Skin epidermis (tissue), 12 donors: ENCODE measurements at regions not wholly inside any gene's neighbourhood (a gene's known extent, or its start where the extent isn't known, plus 50 kb on each side); places are given as distances from the start of the nearest gene placed in this dataset.
"Not testable (repeated sequence)": the region's sequence is repeated elsewhere in the genome, so short reads cannot be mapped to it uniquely, and the experiment has no call there.

Experiments
- H3K27ac ChIP-seq, 21 experiments: fragments of 200-600 bp; sonication (generic) in 11 of 21; one replicate each; pipeline ENCODE4 v1.5.0; 2020; ENCODE audit warnings: mild to moderate bottlenecking in 3 of 21, inconsistent platforms in 2 of 21, moderate library complexity in 2 of 21
- H3K4me3 ChIP-seq, 7 experiments: fragments of 200-600 bp; sonication (generic) in 2 of 7; one replicate each; pipeline ENCODE4 v1.5.0; 2020; ENCODE audit warnings: inconsistent platforms in 2 of 7, mild to moderate bottlenecking in 2 of 7, moderate library complexity in 1 of 7

GRCh38 chr7:97928844-97929243, 56.6 kb upstream of the ASNS start:
- H3K4me3 ChIP-seq, H3K27ac ChIP-seq: not testable (repeated sequence)

DNA sequence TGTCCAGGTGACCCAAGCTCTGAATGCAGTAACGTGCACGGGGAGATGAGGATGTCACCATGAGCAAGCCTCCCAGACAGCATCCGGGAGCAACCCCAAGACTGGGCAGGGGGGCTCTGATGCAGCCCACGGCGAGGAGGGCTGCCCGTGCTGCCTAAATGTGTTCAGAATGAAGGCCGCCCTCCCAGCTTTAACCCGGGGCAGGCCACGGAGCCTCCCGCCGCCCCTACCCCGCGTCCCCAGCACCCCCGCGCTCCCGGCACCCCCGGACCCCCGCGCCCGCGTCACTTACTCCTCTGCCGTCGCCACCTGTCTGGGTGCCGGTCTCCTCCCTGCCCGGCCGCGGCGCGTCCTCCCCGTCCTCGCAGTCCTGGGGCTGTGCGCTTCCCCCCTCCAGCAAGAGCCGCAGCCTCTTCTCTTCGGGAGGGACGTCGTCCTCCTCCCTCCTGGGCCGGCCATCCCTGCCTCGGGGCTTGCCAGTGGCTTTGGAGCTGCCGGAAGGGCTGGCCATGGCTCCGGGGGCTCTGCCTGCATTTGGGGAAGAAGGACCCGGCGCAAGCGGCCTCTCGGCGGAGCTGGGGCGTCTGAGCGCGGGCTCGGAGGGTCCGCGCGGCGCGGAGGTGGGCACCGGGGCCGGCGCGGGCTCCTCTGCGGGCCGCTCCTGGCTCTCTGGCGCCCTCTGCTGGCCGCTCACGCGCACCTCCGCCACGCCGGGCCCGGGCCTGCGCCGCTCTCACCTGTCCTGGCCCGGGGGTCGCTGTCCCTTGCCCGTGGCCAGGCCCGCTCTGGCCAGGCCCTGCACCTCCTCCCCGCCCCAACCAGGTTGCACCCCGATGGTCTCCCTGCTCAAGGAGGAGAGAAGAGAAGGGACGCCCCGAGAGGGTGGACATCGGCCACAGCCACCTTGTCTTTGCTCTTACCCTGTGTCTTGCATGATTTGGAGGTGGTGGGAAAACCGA, 55.9 kb upstream of the ASNS start:
- H3K4me3 ChIP-seq, result peak overlapping the region; percentile 17 to 52 (median 30)
- H3K27ac ChIP-seq, result not testable (repeated sequence)
